ENCODE measurements at regions not wholly inside any gene's neighbourhood (a gene's known extent, or its start where the extent isn't known, plus 50 kb on each side); places are given as distances from the start of the nearest gene placed in this dataset.

DNA sequence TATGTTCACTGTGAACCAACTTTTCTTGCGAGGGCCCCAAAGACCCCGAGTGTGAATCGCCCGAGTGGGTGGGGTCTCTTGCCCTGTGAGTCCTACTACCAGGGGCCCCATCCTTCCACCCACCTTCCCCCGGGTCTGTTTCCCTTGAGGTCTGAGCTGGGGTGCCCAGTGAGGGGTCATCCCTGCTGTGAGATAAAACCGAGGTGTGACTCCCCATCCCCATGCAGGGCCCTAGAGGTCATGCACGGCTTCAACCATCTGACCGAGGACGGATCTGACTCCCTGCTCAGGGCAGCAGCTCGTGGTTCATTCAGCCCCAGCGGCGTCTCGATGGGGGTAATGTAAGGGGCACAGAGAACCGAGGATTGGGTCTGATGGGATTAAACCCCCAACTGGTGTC lies 103.1 kb upstream of the SULF2 start:
- TF ChIP-seq, protein P1, sequence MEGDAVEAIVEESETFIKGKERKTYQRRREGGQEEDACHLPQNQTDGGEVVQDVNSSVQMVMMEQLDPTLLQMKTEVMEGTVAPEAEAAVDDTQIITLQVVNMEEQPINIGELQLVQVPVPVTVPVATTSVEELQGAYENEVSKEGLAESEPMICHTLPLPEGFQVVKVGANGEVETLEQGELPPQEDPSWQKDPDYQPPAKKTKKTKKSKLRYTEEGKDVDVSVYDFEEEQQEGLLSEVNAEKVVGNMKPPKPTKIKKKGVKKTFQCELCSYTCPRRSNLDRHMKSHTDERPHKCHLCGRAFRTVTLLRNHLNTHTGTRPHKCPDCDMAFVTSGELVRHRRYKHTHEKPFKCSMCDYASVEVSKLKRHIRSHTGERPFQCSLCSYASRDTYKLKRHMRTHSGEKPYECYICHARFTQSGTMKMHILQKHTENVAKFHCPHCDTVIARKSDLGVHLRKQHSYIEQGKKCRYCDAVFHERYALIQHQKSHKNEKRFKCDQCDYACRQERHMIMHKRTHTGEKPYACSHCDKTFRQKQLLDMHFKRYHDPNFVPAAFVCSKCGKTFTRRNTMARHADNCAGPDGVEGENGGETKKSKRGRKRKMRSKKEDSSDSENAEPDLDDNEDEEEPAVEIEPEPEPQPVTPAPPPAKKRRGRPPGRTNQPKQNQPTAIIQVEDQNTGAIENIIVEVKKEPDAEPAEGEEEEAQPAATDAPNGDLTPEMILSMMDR (IDR thresholded peaks at IDR 0.05), result no peak
- no peak for TF ChIP-seq POLR2A (IDR thresholded peaks at IDR 0.05)
